Vagina (tissue), 2 donors: ENCODE measurements at regions not wholly inside any gene's neighbourhood (a gene's known extent, or its start where the extent isn't known, plus 50 kb on each side); places are given as distances from the start of the nearest gene placed in this dataset.

ENCODE experiments used
- POLR2AphosphoS5 ChIP-seq, 2 donors: sonication (generic); formaldehyde crosslinking; IDR thresholded peaks; one replicate each; pipeline ENCODE4 v1.9.0; 2017; ENCODE audit warnings: antibody characterized with exemption in 2 of 2, mild to moderate bottlenecking in 2 of 2, low read depth in 1 of 2; ENCODE audit not compliant: insufficient read depth in 1 of 2
- TF ChIP-seq, protein P1 (sequence below), 3 experiments: fragments of 450-650 bp in 2 of 3; fragments of 200-600 bp in 1 of 3; sonication (generic) in 1 of 3; IDR thresholded peaks; one replicate each; pipeline ENCODE4 v1.5.1; 2017 to 2019; ENCODE audit warnings: antibody characterized with exemption in 3 of 3, mild to moderate bottlenecking in 2 of 3, moderate library complexity in 2 of 3

DNA sequence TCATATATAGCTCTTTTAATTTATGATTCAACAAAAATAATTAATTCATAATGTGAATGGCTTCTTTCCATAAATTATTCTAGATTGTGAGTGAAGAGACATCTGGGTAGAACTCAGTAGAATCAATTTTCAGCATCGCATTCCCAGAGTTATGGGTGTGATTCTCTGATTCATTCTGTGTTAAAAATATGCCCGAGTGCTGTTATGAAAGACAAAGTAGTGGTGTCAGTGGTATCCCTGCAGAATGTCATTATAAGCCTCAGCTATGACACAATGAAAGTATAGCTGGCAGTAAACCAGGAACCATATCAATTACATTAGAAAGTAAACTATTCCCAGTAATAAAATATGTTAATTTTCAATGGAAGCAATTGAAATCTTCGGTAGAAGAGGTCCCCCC, 480.5 kb upstream of the SLITRK1 start:
- no peak for TF ChIP-seq POLR2AphosphoS5 (IDR thresholded peaks at IDR 0.05; ENCODE audit: insufficient read depth in 1 of 2, low read depth in 1 of 2)
- TF ChIP-seq, protein P1, sequence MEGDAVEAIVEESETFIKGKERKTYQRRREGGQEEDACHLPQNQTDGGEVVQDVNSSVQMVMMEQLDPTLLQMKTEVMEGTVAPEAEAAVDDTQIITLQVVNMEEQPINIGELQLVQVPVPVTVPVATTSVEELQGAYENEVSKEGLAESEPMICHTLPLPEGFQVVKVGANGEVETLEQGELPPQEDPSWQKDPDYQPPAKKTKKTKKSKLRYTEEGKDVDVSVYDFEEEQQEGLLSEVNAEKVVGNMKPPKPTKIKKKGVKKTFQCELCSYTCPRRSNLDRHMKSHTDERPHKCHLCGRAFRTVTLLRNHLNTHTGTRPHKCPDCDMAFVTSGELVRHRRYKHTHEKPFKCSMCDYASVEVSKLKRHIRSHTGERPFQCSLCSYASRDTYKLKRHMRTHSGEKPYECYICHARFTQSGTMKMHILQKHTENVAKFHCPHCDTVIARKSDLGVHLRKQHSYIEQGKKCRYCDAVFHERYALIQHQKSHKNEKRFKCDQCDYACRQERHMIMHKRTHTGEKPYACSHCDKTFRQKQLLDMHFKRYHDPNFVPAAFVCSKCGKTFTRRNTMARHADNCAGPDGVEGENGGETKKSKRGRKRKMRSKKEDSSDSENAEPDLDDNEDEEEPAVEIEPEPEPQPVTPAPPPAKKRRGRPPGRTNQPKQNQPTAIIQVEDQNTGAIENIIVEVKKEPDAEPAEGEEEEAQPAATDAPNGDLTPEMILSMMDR (IDR thresholded peaks at IDR 0.05), result no peak
